DMS 273 (cell line): ENCODE measurements at regions not wholly inside any gene's neighbourhood (a gene's known extent, or its start where the extent isn't known, plus 50 kb on each side); places are given as distances from the start of the nearest gene placed in this dataset.

Experiments used
- DNase-seq: peaks from one replicate; lab custom pipeline; 2025; ENCODE audit not compliant: unreplicated experiment; lab: John Stamatoyannopoulos, UW

DNA sequence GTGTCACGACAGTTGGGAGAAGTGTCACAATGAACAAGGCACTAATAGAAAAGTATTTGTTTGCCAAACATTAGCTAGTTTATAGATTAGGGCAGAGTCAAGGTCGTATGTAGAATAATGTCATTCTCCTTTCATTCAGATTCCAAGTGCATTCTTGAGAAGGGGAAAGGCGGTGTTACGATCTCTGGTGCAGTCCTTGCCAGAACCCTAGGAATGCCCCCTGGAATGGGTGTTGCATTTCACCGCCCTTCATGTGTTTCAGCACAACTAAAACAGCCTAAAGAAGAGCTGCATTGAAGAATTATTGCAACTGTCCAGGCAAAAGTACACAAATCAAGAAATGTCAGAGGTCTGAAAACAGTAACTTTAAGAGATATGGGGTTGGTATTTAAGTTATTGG is 721.0 kb upstream of the WWC1 start:
- DNase-seq, result no peak

DNA sequence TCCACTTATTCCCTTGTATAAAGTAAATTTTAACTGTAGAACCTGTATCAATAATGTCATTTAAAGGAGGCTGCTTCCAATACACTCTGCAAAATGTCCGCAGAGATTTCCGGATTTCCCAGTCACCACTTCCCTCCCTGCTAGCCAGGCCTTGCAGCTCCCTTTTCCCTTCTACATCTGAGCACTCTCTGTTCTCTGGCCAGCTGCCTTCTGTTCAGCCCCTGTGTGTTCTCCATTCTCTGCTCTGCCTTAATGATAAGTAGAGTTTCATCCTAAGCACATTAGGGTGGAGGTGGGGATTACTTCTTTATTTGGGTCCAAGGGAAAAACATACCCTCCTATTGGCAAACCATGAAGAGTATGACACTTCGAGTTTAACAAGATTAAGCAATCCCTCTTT is 719.6 kb upstream of the WWC1 start:
- DNase-seq, result no peak

DNA sequence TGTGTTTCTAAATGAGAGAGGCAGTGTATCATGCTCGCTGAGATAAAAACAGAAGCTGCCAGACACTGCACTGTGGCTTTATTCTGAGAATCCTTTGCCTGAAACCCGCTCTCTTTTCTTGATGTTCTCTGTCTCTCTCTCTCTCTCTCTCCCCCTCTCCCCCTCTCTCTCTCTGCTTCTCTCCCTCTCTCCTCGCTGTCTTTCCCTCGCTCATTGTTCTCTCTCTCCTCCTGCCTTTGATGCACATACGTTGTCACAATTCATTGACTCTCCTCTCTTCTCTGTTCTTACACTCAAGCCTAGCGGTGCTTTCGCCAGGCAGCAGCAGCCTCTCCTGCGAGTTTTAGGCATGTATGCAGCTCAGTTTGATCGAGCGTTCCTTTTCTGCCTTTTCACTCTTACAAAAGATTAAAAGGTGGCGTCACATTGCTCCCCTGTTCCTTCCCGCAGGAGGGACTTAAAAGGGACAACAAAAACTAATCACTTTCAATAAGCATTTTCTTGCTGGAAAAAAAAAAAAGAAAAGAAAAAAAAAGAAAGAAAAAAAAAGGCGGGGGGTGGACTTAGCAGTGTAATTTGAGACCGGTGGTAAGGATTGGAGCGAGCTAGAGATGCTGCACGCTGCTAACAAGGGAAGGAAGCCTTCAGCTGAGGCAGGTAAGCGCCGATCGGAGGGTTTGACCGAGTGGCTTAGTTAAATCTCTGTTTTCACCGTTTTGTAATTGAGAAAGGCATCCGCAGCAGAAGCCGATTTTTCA is 717.9 kb upstream of the WWC1 start:
- peak; percentile 16 for DNase-seq

DNA sequence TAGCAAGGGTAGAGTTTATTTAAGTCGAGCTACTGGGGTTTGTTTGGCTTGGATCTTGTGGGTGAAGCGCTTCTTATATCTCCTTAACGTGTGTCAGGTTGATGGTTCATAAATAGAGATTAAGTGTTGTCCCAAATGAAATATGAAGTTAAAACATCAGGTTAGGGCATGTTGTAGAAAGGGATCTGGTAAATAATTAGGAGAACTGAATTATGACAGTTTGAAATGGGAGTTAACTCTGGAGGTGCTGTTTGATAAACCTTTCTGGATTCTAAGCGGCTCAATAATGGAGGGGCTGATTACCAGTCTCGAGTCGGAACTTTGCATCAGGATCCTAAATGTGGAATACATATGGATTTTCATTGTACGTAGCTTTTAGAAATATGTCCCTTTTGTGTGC is 717.0 kb upstream of the WWC1 start:
- no peak for DNase-seq

DNA sequence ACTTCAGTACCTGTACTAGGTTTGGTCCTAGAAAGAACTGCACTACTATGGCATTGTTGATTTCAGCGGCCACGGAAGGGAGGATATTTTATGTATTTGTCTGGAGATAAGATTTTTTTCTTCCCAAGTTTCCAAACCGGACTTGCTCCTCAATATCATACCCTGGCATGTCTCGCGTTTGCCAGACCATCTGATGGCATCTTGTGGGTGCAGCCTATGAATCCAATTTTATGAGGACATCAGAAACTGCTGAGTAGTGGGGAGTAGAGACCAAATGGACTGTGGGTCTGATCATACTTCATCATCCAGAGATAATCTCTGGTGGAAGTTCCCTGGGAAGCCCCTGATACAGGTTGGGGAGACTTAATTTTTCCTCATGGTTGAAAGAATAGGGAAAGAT is 716.1 kb upstream of the WWC1 start:
- no peak for DNase-seq

DNA sequence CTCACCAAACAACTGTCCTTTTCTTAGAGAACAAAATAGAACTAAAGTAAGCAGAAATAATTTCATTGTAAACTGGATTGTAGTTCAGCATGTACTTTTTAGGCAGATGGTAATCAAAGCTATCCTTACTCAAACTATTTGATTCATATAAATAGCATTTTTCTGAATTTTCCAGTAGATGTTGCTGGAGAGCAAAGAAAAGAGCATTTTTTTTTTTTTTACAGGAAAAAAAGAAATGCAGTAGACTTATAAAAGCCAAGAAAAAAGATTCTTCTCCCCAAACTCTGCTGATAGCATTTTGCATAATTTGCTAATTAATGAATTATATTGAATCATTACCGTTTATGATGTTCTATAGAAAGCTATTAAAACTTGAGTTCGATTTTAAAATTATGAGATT is 715.3 kb upstream of the WWC1 start:
- no peak for DNase-seq

DNA sequence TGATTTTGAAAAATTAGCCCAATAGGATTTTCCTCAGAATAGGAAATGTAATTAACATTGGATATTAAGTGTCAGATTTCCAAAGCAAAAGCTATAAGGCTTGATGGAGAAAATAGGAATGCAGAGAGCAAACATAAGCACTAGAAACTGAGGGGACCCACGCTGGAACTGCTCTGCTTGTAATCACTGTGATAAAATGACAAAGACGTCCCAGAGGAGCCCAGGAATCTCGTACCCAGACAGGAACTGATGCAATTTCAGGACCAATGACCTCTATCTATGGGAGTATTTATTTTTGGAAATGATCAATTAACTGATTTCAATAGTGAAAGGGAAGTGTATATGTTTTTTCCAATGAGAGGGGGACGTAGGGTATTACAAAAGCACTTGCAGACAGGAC is 714.5 kb upstream of the WWC1 start:
- no peak for DNase-seq

DNA sequence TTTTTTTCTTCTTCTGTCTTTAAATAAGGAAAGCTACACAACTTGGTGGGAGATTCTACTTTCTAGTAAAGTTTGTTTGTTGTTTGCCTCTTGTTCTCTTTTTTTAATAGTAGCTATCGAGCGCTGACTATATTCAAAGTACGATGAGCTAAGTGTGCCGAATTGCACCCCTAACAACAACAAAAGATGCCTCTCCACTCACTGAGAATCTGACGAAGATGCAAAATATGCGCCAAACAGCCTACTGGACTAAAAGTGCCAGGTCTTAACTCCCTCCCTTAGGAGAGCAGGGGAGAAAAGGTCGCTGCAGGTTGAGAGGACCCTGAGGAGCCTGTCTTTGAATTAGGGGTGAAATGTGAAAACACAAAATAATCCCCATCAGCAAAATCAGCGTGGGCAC is 713.8 kb upstream of the WWC1 start:
- no peak for DNase-seq

DNA sequence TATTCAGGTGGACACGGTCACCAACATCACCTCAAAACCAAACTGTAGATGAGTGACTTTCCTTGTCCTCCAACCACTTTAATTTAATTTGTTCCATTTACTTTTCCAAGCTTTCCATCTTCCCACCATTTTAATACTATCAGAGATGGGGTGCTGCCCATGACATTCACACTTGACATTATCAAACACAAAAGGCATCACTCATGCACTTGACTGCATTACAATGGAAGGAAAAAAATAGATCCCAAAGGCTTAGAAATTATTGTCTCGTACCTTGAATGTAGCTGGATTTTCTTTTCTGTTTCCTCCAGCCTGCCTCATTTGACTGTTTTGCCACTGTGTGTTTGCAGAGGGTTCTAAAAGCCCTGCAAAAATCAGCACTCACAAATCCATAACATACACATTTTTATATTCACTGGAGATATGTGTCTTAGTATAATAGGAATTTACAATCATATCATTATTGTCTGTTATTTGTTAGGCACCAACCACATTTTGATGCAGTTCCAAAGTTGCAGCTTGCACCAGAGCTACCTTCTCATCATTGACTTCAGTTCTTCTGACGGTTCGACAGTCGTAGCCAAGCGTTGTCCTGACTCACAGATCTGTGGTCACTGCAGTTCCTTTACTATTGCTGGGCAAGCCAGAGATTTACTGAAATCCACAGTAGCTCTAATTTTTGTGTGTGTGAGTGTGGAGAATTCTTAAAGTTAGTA is 712.3 kb upstream of the WWC1 start:
- DNase-seq, result no peak

DNA sequence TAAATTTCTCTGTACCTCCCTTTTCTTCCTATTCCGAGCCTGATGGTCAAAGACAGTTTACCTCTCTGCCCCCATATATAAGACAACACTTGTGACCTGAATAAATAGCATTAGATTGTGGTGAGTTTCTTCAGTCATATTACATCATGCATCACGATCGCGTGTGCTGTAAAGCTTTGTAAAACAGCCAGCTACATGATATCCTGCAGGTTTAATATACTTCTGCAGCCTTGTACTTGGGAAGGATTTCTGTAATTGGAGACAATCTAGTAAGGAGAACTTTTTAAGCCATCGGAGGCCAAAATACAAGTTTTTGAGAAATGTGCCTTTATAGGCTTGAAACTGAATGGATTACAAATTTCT is 711.8 kb upstream of the WWC1 start:
- no peak for DNase-seq

DNA sequence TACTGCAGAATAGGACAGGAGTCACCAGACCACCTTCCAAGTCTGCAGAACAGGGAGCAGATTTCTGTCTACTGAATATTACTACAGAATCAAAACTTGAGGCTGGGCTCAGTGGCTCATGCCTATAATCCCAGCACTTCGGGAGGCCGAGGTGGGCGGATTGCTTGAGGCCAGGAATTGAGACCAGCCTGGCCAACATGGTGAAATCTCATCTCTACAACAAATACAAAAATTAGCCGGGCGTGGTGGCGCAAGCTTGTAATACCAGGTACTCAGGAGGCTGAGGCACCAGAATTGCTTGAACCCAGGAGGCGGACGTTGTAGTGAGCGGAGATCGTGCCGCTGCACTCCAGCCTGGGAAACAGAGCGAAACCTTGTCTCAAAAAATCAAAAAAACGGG is 710.8 kb upstream of the WWC1 start:
- DNase-seq, result no peak

DNA sequence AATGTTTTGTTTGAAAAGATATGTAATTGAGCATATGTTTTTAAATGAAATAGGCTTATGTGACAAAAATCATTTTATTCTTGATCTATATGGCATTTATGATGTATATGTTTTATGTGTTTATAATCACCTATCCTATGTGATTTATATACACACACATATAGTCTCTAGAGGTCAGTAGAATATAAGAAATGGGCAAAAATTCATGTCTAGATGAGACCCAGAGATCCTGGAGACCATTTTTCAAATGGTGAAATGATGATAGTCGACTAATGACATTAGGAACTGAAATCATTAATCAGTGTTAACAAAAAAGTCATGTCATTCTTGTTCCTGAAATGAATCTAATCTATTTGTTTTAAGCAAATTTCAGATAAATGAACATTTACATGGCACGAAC is 709.2 kb upstream of the WWC1 start:
- peak; percentile 4 for DNase-seq

DNA sequence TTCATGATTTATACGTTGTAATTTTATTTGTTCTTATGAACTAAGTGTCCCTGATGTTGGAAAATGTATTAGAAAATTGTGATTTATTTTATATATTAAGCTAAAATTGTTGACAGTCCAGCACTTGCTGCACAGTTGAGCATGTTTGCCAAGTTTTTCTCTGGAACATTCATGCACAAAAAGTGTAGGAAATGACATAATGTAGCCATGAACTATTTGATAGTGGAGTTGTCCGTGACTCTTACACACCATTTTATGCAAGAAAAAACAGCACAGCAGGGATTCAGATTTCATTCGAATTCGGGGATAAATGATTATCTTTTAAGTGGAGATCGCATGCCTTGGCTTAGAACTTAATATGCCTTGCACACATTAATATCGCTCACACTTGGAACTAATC is 708.6 kb upstream of the WWC1 start:
- DNase-seq, result no peak

DNA sequence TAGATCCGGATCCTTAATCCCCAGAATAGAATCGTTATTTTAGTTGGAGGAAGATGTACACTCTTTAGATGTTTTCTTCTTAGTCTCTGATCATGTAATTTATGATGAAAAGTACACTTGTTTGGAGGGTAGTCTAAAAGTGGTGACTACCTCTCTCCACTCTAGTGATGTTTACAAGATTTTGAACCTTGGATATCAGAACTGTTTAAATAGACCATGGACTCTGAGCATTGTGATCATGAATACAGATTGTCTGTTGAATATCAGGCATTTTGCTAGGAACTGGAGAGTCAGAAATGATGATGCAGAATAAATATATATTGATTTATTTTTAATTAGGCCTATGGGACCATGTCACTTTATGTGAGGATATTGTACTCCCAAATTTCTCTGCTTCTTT is 706.3 kb upstream of the WWC1 start:
- no peak for DNase-seq

DNA sequence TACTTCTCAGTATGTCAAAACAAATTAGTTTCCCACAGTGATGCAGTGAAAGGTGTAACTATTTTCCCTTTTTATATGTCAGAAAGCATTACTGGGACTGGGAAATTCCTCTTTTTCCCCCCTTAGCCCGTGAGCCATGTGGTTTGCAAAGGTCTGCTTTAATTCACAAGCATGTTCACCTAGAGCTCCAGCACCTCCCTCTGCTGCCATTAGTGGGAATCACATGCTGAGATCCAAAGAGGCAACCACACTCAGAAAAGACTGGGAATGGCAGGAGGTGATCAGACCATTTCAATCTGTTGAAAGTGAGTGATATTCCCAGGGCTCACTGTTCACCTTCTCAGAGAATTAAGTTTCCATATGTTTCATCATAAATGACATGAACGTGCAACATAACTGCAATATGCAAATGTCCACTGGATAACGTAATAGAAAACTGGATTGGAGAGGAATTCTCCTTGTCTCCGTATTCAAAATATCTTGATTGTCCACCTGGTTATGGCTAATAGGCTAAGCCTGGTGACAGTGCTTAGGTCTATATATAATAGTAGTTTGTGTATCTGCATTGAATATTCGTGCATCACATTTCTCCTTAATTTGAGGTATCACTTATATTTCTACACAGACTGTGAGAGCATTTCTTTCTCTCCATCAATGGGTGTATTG is 703.5 kb upstream of the WWC1 start:
- peak; percentile 46 for DNase-seq

DNA sequence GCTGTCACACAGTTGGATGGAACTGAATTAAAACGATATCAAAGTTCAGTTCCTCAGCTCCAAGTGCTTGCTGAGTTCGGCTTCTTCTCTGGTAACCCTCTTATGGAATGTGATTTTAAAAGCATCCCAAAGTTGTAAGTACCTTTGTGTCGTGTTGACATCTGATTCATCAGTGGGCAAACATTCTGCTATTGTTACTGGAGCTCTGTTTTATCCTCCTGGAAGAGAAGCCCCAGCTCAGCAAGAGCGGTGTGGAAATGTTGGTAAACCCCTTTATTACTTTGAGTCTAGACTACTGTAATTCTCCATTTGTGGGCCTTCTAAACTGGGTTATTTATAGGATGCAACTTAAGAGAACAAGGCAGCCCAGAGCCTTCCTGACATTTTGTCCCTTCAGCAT is 699.3 kb upstream of the WWC1 start:
- no peak for DNase-seq

DNA sequence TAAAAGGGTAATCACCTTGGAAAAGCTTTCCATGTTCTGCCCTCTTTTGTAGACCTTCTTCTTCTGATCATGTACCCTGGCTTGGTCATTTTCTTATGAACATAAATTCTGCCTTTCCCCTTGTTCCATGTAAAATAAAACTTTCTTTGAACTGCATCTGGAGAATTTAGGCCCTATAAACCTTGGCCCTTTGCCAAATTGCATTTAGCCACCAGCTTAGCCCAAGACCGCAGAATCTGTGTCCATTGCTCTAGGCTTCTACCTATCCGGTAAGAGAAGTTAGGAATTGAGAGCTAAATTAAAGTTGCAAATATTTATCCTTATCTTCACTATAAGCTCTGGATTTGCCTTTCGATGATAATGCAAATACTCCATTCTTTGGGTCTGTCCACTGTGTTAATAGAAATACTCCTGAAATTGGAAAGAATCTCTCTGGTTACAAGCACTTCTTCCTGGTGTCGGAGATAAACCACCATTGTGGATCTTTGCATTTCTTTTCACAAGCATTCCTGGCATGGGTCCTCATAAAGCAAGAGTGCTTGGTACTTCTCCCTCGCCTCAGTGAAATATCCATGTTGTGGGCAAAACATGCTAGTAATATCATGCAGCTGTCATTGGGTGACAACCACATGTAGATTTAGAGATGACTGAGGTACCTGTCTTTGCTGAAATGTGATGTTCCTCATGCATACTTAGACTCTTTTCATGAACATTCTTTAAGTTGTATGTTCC is 698.0 kb upstream of the WWC1 start:
- no peak for DNase-seq

DNA sequence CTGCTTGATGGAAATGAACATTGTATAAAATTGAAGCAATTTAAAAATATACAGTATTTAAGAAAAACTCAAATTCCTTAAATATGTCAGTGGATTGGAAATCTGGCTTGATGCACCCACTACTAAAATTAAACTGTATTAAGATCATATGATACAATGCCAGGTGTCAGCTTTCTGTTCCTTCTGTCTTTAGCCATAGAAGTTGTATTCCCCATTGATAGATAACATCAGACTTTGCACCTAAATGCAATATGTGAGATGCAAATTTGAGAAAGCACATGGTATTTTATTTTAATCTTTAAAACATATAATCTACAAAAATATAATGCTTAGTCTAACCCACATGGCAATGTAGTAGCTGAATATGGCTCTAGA is 697.4 kb upstream of the WWC1 start:
- DNase-seq, result no peak

DNA sequence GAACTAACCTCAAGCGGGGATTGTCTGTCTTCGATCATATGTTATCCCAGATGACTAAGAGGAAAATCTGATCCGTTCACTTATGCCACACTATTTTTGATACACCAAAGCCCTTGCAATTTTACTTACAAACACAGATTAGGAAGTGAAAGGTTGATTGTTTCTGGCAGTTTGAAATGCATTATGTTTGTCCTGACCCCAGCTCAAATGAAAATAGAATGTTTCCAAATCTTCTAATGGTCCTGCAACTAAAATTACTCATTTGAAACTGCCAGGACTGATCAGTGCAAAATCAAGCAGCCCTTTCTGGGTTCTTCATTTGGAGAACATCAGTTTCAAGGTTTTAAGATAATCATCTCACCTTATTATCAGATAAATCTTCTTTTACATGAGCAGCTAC is 696.7 kb upstream of the WWC1 start:
- DNase-seq, result no peak

DNA sequence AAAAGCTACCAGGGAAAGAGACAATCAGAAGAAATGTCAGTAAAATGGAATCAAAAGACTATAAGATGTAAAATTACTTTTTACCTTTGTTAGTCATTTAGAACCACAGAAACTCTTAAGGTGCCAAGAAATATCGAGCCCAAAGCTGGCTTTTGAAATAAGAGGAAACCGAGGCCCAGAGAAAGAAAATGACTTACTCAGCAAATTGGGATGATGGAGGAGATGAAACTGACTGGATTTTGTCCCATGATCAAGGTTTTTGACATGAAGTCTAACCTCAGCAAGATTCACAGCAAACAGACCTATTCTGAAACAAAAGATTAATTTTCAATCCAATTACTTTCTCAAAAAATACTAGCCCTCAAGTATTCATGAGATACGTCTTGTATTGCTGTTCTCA is 696.2 kb upstream of the WWC1 start:
- DNase-seq, result no peak

DNA sequence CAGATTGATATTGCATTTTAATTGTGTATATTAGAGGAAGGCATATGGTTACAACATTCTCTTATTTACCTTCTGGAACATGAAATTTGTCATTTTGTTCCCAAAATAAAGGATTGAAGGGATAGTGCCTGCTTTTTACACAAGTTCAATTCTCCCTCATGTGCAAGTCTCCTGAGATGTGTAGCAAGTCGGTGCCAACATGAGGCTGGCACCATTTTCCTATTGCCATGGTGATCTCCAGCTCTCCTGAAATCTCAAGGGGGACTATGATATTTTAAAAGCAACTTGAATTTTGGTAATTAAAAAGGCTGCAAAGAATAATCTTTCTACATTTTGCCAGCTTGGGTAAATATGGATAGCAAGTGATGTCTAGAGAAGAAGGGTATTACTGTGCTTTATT is 693.3 kb upstream of the WWC1 start:
- DNase-seq, result no peak

DNA sequence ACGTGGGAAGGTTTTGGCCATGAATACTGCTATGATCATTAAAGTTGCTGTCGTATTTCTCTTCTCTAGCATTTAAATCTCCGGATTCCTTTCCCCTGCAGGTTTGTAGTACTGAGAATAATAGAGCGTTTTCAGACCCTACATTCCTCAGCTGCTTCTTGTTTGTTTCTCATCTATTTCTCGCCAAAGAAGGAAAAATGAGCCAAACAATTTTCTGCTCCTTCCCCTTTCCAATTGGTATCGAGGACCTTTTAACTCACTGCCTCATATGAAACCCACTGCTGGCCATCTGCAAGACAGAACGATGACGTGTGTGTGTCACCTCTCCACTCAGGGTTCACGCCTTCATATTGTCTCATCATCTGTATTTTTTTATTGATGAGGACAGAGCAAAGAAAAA is 689.4 kb upstream of the WWC1 start:
- DNase-seq, result no peak
